ENCODE measurements at regions not wholly inside any gene's neighbourhood (a gene's known extent, or its start where the extent isn't known, plus 50 kb on each side); places are given as distances from the start of the nearest gene placed in this dataset.

DNA sequence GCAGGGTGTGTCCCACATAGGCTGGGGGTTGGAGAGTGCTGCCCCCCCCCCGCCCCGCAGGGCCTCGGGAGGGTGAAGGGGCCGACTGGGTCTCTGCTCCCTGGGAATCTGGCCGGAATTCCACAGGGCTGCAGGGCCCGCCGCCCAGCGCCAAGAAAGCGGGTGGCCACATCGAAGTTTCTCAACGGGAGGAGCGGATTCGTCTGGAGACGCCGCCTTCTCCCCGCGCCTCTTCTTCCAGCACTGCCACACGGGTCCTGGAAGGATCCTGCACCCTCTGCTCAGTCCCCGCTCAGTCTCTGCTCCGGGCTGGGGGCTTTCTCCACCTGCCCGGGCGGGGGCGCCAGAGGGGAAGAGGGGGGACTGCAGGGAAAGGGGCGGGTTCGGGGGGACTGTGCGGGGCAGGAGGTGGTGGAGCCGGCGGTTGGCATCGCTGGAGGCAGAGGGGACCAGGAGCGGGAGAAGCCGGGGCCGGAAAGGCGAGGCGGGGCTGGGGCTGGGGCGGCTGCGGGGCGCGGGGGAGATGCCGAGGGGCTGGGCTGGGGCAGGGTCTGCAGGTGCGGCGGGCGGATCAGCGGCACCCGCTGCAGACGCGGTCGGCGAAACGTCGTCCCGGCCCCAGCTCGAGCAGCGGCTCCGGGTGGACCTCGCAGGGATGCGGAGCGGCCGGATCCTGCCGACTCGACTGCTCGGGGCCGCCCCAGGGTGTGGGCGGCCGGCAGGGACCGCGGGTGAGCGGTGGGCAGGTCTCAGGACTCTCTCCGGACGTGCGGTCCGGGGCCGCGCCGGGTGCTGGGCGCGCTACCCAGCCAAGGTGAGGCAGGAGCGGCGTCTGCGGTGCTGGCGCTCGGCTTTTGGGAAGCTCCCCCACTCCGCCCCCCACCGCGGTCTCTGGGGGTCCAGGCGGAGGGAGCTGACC lies 811.4 kb upstream of the TMEM132C start:
- TF ChIP-seq, protein P1, sequence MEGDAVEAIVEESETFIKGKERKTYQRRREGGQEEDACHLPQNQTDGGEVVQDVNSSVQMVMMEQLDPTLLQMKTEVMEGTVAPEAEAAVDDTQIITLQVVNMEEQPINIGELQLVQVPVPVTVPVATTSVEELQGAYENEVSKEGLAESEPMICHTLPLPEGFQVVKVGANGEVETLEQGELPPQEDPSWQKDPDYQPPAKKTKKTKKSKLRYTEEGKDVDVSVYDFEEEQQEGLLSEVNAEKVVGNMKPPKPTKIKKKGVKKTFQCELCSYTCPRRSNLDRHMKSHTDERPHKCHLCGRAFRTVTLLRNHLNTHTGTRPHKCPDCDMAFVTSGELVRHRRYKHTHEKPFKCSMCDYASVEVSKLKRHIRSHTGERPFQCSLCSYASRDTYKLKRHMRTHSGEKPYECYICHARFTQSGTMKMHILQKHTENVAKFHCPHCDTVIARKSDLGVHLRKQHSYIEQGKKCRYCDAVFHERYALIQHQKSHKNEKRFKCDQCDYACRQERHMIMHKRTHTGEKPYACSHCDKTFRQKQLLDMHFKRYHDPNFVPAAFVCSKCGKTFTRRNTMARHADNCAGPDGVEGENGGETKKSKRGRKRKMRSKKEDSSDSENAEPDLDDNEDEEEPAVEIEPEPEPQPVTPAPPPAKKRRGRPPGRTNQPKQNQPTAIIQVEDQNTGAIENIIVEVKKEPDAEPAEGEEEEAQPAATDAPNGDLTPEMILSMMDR (IDR thresholded peaks at IDR 0.05; ENCODE audit: low read depth, low read length) = no peak
- DNase-seq (ENCODE audit: low read depth in 2 of 2) = no peak
- no peak overlapping the region for H3K4me3 ChIP-seq (replicated peaks in 1 of 2; ENCODE audit: low read depth in 2 of 2, low read length in 2 of 2)

DNA sequence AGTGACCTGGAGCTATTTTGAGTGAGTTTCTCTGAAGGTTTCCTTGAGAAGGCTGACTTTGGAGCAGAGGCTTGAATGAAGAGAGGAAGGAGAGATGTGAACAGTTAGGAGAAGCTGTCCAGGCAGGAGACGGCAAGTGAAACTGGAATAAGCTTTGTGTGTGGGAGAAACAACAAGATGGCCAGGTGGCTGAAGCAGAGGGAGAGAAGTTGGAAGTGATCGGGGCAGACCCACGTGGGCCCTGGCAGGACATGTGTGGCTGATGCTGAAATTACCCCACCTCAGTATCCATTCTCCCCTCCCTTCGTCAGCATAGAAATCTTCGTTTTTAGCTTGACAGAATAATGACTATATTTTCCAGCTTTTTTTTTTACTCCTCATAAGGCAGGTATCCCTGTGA lies 809.2 kb upstream of the TMEM132C start:
- no peak for DNase-seq (ENCODE audit: low read depth in 2 of 2)
- TF ChIP-seq, protein P1 (IDR thresholded peaks at IDR 0.05; ENCODE audit: low read depth, low read length) = no peak
- no peak overlapping the region for H3K4me3 ChIP-seq (replicated peaks in 1 of 2; ENCODE audit: low read depth in 2 of 2, low read length in 2 of 2)

DNA sequence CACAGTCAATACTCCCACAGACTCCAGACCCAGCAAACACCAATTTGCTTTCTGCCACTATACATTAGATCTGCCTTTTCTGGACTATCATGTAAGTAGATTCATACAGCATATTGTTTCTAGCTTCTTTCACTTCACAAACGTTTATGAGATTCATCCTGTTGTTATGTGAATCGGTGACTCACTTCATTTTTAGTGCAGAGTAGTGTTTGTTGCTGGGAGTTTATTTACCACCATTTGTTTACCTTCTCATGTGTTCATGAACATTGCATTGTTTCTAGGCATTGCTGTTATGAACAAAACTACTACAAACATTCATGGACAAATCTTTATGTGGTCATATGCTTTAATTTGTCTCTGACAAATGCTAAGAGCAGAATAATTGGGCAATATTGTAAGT lies 807.8 kb upstream of the TMEM132C start:
- no peak overlapping the region for H3K4me3 ChIP-seq (replicated peaks in 1 of 2; ENCODE audit: low read depth in 2 of 2, low read length in 2 of 2)
- TF ChIP-seq, protein P1 (IDR thresholded peaks at IDR 0.05; ENCODE audit: low read depth, low read length) = no peak
- no peak for DNase-seq (ENCODE audit: low read depth in 2 of 2)

DNA sequence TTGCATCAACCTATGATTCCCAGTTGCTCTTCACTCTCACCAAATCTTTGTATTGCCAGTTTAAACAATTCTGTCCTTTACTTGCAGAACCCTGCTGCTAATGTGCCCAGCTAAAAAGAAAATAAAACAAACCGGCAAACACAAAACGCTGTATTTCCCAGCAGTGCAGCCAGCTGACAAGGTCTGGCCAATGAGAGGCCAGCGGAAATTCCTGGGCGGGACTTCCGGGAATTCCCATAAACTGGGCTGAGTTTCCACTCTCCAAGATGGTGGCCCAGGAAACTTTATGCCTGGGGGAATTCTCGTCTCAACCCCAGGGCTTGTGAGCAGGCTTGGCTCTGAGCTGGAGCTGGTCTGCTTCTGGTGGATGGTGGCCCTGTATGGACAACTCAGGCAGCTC lies 807.3 kb upstream of the TMEM132C start:
- no peak overlapping the region for H3K4me3 ChIP-seq (replicated peaks in 1 of 2; ENCODE audit: low read depth in 2 of 2, low read length in 2 of 2)
- TF ChIP-seq, protein P1 (IDR thresholded peaks at IDR 0.05; ENCODE audit: low read depth, low read length) = no peak
- no peak for DNase-seq (ENCODE audit: low read depth in 2 of 2)

DNA sequence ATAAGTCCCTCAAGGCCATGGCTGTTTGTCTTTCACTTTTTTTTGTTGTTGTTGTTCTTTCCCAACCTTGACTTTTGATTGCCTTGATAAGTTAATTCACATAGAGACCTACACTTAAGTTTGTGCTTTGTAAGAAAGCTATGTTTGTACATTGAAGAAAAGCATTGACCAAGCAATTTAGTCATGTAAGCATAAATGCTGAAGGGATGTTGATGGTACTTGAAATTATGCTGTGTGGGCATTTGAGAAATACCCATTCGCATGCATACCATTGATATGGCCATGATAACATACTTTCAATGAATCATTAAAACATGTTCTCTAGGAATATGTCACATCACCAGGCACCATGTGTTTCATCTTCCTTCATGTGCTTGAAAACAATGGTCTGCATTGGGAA lies 803.7 kb upstream of the TMEM132C start:
- TF ChIP-seq, protein P1 (IDR thresholded peaks at IDR 0.05; ENCODE audit: low read depth, low read length) = no peak
- H3K4me3 ChIP-seq (replicated peaks in 1 of 2; ENCODE audit: low read depth in 2 of 2, low read length in 2 of 2) = no peak overlapping the region
- no peak for DNase-seq (ENCODE audit: low read depth in 2 of 2)

DNA sequence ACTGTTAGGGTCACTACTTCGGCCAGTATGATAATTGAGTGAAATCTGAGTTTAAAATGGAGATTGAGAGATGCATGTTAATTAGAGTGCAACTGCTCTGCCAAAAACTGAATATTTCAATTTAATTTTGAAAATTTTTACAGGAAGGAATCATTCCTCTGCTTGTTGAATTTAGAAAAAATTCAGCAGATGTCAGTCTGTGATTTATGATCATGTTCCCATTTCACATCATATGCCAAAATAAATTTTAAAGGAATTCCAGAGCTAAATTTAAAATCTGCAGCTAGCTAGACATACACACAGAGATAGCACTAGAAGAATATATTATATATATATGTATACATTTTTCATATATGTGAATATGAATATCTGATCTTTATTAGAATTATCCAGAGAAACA lies 797.6 kb upstream of the TMEM132C start:
- DNase-seq (ENCODE audit: low read depth in 2 of 2) = no peak
- H3K4me3 ChIP-seq (replicated peaks in 1 of 2; ENCODE audit: low read depth in 2 of 2, low read length in 2 of 2) = no peak overlapping the region
- TF ChIP-seq, protein P1 (IDR thresholded peaks at IDR 0.05; ENCODE audit: low read depth, low read length) = no peak

All from cardiac fibroblast (primary cell).